GM19463 (cell line): ENCODE measurements at regions not wholly inside any gene's neighbourhood (a gene's known extent, or its start where the extent isn't known, plus 50 kb on each side); places are given as distances from the start of the nearest gene placed in this dataset.
"Not testable (repeated sequence)": the region's sequence is repeated elsewhere in the genome, so short reads cannot be mapped to it uniquely, and the experiment has no call there.

ENCODE experiments used
- ATAC-seq: cut with Tn5 transposase; IDR thresholded peaks from one replicate; pipeline ENCODE4 v1.9.1; 2021; ENCODE audit warnings: mild to moderate bottlenecking, moderate library complexity; ENCODE audit not compliant: unreplicated experiment

DNA sequence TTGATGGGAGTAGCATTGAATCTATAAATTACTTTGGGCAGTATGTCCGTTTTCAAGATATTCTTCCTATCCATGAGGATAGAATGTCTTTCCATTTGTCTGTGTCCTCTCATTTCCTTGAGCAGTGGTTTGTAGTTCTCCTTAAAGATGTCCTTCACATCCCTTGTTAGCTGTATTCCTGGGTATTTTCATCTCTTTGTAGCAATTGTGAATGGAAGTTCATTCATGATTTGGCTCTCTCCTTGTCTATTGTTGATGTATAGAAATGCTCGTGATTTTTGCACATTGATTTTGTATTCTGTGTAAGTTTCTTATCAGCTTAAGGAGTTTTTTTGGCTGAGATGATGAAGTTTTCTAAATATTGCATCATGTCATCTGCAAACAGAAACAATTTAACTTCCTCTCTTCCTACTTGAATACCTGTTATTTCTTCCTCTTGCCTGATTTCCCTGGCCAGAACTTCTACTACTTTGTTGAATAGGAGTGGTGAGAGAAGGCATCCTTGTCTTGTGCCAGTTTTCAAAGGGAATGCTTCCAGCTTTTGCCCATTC lies 741.0 kb downstream of the TMTC2 start:
- ATAC-seq = not testable (repeated sequence)

- ATAC-seq = no peak
Observed at GRCh38 chr12:83414981-83415380, 728.3 kb downstream of the TMTC2 start.

- ATAC-seq = no peak
Observed at GRCh38 chr12:83408851-83409250, 722.1 kb downstream of the TMTC2 start.

- no peak for ATAC-seq
Observed at GRCh38 chr12:83408146-83408545, 721.4 kb downstream of the TMTC2 start.

DNA sequence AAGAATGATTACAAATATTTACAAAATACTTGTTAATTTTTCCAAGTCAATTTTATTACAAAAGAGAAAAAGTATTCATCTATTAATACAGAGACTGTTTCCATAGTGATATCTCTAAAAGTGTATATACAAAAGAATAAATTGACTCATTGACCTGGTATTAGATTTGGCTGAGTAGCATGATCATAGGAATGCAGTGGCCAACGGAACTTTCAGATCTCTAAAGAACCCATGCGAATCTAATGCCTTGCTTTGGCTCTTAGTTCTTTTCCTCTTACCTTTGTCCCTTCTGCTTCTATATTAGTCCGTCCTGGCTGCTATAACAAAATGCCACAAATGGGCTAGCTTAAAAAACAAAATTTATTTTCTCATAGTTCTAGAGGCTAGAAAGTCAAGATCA lies 717.8 kb downstream of the TMTC2 start:
- no peak for ATAC-seq

DNA sequence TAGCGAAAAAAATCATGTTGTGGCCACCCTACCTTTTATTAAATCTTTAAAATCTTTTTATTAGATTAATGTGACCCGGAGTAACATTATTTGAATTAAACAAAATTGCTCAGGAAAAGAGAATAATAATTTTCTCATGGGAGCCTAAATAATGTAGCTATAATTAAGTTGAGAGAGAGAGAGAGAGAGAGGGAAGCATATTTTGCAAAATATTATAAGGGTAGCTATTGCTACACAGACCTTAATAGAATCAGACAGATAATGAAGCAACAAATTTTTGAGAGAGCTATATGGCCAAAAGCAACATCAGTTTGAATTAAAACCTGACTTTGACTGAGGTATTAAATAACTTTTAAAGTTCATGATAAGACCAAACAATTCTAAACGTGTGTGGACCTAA lies 703.5 kb downstream of the TMTC2 start:
- ATAC-seq = no peak

GRCh38 chr12:83389237-83389996 lies 702.7 kb downstream of the TMTC2 start:
- ATAC-seq = no peak

DNA sequence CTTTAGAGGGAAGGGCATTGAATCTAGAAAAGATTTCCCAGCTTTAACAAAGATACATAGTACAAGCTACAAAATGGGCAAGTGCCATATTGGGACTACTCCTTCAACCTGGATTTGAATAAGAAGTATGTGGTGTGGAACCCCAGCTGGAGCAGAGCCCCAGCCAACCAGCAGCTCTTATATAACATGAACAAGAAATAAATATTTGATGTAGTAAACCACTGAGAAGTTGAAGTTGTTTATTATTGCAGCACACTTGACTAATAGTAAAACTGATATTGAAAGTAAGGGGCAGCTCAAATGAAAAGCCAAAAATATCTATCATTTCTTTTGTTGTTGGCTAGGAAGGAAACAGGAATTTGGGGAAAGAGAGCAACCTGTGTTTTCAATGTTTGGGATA lies 701.8 kb downstream of the TMTC2 start:
- ATAC-seq = peak; percentile 52

DNA sequence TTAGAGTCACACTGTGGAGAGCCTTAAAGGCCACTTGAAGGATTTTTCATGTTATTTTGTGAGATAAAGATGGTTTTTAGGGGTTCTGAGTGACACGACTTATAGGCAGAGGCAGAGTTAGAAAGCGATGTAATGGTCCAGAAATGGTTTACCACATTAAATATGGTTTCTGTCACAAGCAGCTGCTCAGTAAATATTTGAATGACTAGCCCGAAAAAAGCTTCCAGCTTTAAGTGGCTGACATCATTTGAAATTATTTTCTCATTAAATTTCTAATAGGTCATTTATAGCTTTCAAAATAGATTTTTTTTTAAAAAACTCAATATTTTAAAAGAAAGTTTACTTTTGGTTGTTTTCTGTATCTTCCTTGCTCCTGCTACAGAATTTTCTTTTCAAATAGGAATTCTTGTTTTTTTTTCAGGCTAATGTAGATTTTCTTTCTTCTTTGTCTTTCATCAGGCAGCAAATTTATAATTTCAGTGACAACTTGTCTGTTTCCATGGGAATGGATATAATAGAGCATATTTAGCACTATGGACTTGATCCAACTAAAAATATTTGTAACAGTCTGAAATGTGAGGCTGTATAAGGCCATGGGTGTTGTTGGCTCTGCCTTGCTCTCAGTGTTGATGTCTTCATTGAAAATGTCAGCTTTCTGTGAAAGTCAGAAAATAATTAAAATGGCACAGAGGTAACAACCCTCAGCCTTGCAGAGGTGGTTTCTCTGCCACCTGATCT lies 700.0 kb downstream of the TMTC2 start:
- ATAC-seq = no peak

- ATAC-seq = no peak
Observed at GRCh38 chr12:83378186-83378727, 691.6 kb downstream of the TMTC2 start.

DNA sequence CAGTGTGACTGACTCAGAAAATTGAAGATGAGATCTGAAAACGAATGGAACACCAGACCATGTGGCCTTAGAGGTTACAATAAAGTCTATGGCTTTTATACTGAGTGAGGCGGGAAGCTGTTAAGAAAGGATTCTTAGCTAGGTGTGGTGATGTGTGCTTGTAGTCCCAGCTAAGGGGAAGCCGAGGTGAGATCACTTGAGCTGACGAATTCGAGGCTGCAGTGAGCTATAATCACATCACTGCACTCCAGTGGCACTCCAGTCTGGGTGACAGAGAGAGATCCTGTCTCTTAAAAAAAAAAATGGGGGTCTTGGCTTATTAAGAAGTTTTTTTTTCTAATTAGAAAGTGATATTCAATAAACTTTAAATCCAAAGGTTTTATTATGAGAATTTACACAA lies 678.6 kb downstream of the TMTC2 start:
- ATAC-seq = no peak

DNA sequence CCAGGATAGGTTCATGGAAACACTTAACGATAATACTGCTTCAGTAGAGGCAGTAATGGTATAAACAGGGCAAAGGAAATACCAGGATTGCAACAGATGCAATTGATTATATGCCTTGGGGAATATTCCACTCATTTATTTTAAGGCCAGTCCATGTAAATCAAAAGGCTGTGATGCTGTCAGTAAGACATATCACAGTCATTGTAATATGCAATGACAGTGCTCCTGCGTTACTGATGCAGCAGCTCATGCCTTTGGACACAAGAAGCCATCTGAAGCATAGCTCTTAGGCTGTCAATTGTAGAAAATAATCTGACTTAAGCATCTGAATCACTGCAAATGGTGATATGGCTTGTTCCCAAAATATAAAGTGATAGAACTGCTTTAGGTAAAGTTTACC lies 674.8 kb downstream of the TMTC2 start:
- no peak for ATAC-seq

- ATAC-seq = no peak
Observed at GRCh38 chr12:83361071-83361470, 674.4 kb downstream of the TMTC2 start.

- ATAC-seq = no peak
Observed at GRCh38 chr12:83349907-83350611, 663.4 kb downstream of the TMTC2 start.

GRCh38 chr12:83346333-83346732 lies 659.6 kb downstream of the TMTC2 start:
- no peak for ATAC-seq

DNA sequence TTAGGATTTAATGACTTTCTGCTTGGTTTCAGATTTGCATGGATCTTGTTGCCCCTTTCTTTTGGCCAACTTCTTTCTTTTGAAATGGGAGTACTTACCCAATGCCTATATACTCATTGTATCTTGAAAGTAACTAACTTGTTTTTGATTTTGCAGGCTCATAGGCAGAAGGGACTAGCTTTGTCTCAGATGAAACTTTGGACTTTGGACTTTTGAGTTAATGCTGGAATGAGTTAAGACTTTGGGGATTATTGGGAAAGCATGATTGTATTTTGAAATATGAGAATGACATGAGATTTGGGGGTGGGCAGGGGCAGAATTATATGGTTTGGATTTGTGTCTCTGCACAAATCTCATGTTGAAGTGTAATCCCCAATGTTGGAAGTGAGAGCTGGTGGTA lies 657.1 kb downstream of the TMTC2 start:
- no peak for ATAC-seq

GRCh38 chr12:83335748-83336147 lies 649.0 kb downstream of the TMTC2 start:
- ATAC-seq = no peak

- ATAC-seq = no peak
Observed at GRCh38 chr12:83326666-83327065, 640.0 kb downstream of the TMTC2 start.

GRCh38 chr12:83323866-83324265 lies 637.2 kb downstream of the TMTC2 start:
- no peak for ATAC-seq

DNA sequence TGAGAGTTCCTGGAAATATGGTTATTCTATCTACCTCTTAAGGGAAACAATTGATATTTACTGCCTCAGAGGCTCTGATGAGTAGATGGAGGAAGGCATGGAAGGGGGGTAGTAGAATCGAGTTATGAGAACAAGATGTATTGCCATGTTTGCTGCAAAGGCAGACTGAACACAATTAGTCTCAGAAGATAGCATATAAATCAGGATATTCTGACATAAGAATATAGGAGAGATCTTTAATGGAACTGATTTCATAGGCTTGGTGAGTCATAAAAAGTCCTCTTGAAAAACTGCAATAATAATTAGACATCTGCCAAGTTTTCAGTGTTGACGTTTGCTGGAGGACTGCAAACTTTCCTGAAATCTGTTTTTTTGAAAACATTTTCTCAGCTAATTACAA lies 636.1 kb downstream of the TMTC2 start:
- ATAC-seq = no peak

- no peak for ATAC-seq
Observed at GRCh38 chr12:83321971-83322370, 635.3 kb downstream of the TMTC2 start.
